ENCODE measurements at regions not wholly inside any gene's neighbourhood (a gene's known extent, or its start where the extent isn't known, plus 50 kb on each side); places are given as distances from the start of the nearest gene placed in this dataset.

DNA sequence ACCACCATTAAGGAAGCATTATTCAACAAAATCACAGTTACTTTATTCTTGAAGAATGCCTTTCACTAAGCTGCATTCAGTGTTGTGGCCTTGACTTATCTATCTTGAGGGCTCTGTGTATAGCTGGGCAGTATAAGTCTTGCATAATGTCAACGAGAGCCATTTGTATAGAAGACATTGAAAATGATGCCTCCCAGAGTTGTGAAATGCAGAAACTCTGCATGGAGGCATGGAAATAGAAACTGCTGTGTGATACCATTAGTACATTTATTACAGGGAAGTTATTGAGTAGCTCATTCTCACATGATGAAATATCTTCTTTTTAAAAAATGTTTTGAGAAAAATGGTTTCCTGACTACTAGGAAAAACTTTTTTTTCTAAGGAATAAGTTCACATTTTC is 111.4 kb upstream of the SNX7 start:
- no peak for TF ChIP-seq GABPA (IDR thresholded peaks at IDR 0.05; ENCODE audit: low read depth)
- TF ChIP-seq, protein P1, sequence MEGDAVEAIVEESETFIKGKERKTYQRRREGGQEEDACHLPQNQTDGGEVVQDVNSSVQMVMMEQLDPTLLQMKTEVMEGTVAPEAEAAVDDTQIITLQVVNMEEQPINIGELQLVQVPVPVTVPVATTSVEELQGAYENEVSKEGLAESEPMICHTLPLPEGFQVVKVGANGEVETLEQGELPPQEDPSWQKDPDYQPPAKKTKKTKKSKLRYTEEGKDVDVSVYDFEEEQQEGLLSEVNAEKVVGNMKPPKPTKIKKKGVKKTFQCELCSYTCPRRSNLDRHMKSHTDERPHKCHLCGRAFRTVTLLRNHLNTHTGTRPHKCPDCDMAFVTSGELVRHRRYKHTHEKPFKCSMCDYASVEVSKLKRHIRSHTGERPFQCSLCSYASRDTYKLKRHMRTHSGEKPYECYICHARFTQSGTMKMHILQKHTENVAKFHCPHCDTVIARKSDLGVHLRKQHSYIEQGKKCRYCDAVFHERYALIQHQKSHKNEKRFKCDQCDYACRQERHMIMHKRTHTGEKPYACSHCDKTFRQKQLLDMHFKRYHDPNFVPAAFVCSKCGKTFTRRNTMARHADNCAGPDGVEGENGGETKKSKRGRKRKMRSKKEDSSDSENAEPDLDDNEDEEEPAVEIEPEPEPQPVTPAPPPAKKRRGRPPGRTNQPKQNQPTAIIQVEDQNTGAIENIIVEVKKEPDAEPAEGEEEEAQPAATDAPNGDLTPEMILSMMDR (IDR thresholded peaks at IDR 0.05; ENCODE audit: insufficient read depth, low read length): no peak
